WTC11 (cell line): ENCODE measurements at regions not wholly inside any gene's neighbourhood (a gene's known extent, or its start where the extent isn't known, plus 50 kb on each side); places are given as distances from the start of the nearest gene placed in this dataset.

Experiments
- TF ChIP-seq, protein P1 (sequence below): fragments of 200-600 bp; IDR thresholded peaks from 2 replicates; pipeline ENCODE4 v1.8.0; 2022; ENCODE audit warnings: antibody characterized with exemption
- TF ChIP-seq, protein P2 (sequence below): sonication (generic); formaldehyde crosslinking; IDR thresholded peaks from 2 replicates; pipeline ENCODE4 v1.8.1; 2022; ENCODE audit warnings: mild to moderate bottlenecking, missing genetic modification reagents, moderate library complexity, borderline replicate concordance

- TF ChIP-seq, protein P1, sequence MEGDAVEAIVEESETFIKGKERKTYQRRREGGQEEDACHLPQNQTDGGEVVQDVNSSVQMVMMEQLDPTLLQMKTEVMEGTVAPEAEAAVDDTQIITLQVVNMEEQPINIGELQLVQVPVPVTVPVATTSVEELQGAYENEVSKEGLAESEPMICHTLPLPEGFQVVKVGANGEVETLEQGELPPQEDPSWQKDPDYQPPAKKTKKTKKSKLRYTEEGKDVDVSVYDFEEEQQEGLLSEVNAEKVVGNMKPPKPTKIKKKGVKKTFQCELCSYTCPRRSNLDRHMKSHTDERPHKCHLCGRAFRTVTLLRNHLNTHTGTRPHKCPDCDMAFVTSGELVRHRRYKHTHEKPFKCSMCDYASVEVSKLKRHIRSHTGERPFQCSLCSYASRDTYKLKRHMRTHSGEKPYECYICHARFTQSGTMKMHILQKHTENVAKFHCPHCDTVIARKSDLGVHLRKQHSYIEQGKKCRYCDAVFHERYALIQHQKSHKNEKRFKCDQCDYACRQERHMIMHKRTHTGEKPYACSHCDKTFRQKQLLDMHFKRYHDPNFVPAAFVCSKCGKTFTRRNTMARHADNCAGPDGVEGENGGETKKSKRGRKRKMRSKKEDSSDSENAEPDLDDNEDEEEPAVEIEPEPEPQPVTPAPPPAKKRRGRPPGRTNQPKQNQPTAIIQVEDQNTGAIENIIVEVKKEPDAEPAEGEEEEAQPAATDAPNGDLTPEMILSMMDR: no peak
- TF ChIP-seq, protein P2, sequence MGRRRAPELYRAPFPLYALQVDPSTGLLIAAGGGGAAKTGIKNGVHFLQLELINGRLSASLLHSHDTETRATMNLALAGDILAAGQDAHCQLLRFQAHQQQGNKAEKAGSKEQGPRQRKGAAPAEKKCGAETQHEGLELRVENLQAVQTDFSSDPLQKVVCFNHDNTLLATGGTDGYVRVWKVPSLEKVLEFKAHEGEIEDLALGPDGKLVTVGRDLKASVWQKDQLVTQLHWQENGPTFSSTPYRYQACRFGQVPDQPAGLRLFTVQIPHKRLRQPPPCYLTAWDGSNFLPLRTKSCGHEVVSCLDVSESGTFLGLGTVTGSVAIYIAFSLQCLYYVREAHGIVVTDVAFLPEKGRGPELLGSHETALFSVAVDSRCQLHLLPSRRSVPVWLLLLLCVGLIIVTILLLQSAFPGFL (CRISPR knock-in tag): no peak
These were observed 798.7 kb downstream of the PCDH7 start for GRCh38 chr4:31518796-31519250.
